PFSK-1 (cell line): ENCODE measurements at regions not wholly inside any gene's neighbourhood (a gene's known extent, or its start where the extent isn't known, plus 50 kb on each side); places are given as distances from the start of the nearest gene placed in this dataset.

Source experiments
- FOXP2 ChIP-seq: optimal IDR thresholded peaks from 2 replicates; pipeline ENCODE3; 2011; ENCODE audit warnings: borderline replicate concordance, control low read depth, inconsistent platforms; ENCODE audit not compliant: insufficient read depth; ENCODE audit errors: extremely low read length, extremely low read depth
- POLR2AphosphoS5 ChIP-seq: IDR thresholded peaks from 2 replicates; pipeline ENCODE4 v1.6.1; 2012; ENCODE audit warnings: low read depth, mild to moderate bottlenecking, control low read depth, low read length, moderate library complexity
- REST ChIP-seq, 2 experiments: IDR thresholded peaks; 2 replicates each; pipeline versions ENCODE4 v1.6.1 to v1.8.0; 2011 to 2012; ENCODE audit warnings: low read depth in 2 of 2, low read length in 2 of 2, control low read depth in 1 of 2, inconsistent platforms in 1 of 2, mild to moderate bottlenecking in 1 of 2, moderate library complexity in 1 of 2; ENCODE audit not compliant: insufficient read depth in 1 of 2
- SIN3A ChIP-seq: IDR thresholded peaks from 2 replicates; pipeline ENCODE4 v1.6.1; 2012; ENCODE audit warnings: mild to moderate bottlenecking, low read length, moderate library complexity, borderline replicate concordance; ENCODE audit not compliant: insufficient read depth
- TAF1 ChIP-seq: IDR thresholded peaks from 2 replicates; pipeline ENCODE4 v1.6.1; 2012; ENCODE audit warnings: low read length, control low read depth, borderline replicate concordance; ENCODE audit not compliant: insufficient read depth

- TF ChIP-seq POLR2AphosphoS5 = no peak
- no peak for TF ChIP-seq TAF1
- TF ChIP-seq REST (IDR thresholded peaks at IDR 0.05; ENCODE audit: insufficient read depth in 1 of 2, low read depth in 2 of 2, low read length in 2 of 2) = no peak
- TF ChIP-seq SIN3A = no peak
- no peak for TF ChIP-seq FOXP2
Observed at GRCh38 chr4:57200799-57201327, 90.7 kb upstream of the IGFBP7 start.

GRCh38 chr4:57199267-57199666 is 89.1 kb upstream of the IGFBP7 start:
- TF ChIP-seq REST (IDR thresholded peaks at IDR 0.05; ENCODE audit: insufficient read depth in 1 of 2, low read depth in 2 of 2, low read length in 2 of 2) (no peak), SIN3A (no peak)

GRCh38 chr4:57195622-57196021 is 85.4 kb upstream of the IGFBP7 start:
- TF ChIP-seq SIN3A = no peak
- no peak for TF ChIP-seq TAF1
- no peak for TF ChIP-seq REST (IDR thresholded peaks at IDR 0.05; ENCODE audit: insufficient read depth in 1 of 2, low read depth in 2 of 2, low read length in 2 of 2)
- no peak for TF ChIP-seq FOXP2
- TF ChIP-seq POLR2AphosphoS5 = no peak

GRCh38 chr4:57194068-57194611 is 84.0 kb upstream of the IGFBP7 start:
- TF ChIP-seq FOXP2 = no peak
- TF ChIP-seq REST (IDR thresholded peaks at IDR 0.05; ENCODE audit: insufficient read depth in 1 of 2, low read depth in 2 of 2, low read length in 2 of 2) = no peak
- no peak for TF ChIP-seq SIN3A
- TF ChIP-seq TAF1 = no peak
- no peak for TF ChIP-seq POLR2AphosphoS5

GRCh38 chr4:57193209-57193810 is 83.1 kb upstream of the IGFBP7 start:
- TF ChIP-seq TAF1 = no peak
- TF ChIP-seq REST (IDR thresholded peaks at IDR 0.05; ENCODE audit: insufficient read depth in 1 of 2, low read depth in 2 of 2, low read length in 2 of 2) = no peak
- no peak for TF ChIP-seq SIN3A
- no peak for TF ChIP-seq POLR2AphosphoS5
- TF ChIP-seq FOXP2 = no peak
